ENCODE measurements at regions not wholly inside any gene's neighbourhood (a gene's known extent, or its start where the extent isn't known, plus 50 kb on each side); places are given as distances from the start of the nearest gene placed in this dataset.

GRCh38 chr11:11750017-11750878 is 91.5 kb upstream of the USP47 start:
- TF ChIP-seq ESRRG (CRISPR knock-in tag; IDR thresholded peaks at IDR 0.05) (no peak), ISL1 (CRISPR knock-in tag; IDR thresholded peaks at IDR 0.05) (no peak), BACH2 (CRISPR knock-in tag; IDR thresholded peaks at IDR 0.05; ENCODE audit: borderline replicate concordance) (no peak), POU6F1 (CRISPR knock-in tag; IDR thresholded peaks at IDR 0.05; ENCODE audit: borderline replicate concordance, low read depth) (no peak), TCF4 (CRISPR knock-in tag; IDR thresholded peaks at IDR 0.05; ENCODE audit: borderline replicate concordance) (no peak), CSDC2 (CRISPR knock-in tag; IDR thresholded peaks at IDR 0.05) (no peak), SNAI2 (CRISPR knock-in tag; IDR thresholded peaks at IDR 0.05) (no peak), TOX (CRISPR knock-in tag; IDR thresholded peaks at IDR 0.05; ENCODE audit: borderline replicate concordance) (no peak), TSHZ2 (CRISPR knock-in tag; IDR thresholded peaks at IDR 0.05) (no peak), CSRNP3 (CRISPR knock-in tag; IDR thresholded peaks at IDR 0.05) (no peak)
